GM12864 (cell line): ENCODE measurements at regions not wholly inside any gene's neighbourhood (a gene's known extent, or its start where the extent isn't known, plus 50 kb on each side); places are given as distances from the start of the nearest gene placed in this dataset.

ENCODE experiments used
- DNase-seq: peaks from one replicate; pipeline ENCODE4 v3.0.0-alpha.2; 2011; ENCODE audit warnings: low read depth
- H3K4me3 ChIP-seq: 2 replicates; pipeline ENCODE4 v1.5.1; 2011; ENCODE audit warnings: mild to moderate bottlenecking, low read depth, low read length, control low read depth
- CTCF ChIP-seq: IDR thresholded peaks from 2 replicates; pipeline ENCODE4 v1.5.1; 2011; ENCODE audit warnings: low read depth, mild to moderate bottlenecking, moderate library complexity, low read length, control low read depth, inconsistent platforms; ENCODE audit errors: missing control alignments

DNA sequence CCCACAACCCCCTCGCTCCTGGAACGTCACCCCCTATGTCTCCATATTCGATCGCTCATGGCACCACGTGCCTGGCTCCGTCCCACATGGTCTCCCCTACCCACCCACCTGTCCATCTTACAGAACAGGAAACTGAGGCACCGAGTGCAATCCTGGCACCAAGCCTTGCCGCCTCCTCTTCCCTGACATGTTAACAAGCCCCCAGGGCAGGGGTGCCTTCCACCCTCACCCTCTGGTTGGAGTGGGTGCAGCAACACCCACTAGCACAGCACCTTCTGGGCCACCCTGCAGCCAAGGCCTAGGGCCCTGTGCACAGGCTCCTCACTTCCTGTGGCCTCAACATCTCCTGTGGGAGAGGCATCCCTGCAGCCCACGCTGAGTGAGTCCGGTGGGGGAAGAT is 110.3 kb downstream of the RFLNA start:
- TF ChIP-seq CTCF: no peak
- no peak for DNase-seq
- no peak overlapping the region for H3K4me3 ChIP-seq

GRCh38 chr12:124404162-124404784 is 109.4 kb downstream of the RFLNA start:
- H3K4me3 ChIP-seq: no peak overlapping the region
- TF ChIP-seq CTCF: no peak
- no peak for DNase-seq

DNA sequence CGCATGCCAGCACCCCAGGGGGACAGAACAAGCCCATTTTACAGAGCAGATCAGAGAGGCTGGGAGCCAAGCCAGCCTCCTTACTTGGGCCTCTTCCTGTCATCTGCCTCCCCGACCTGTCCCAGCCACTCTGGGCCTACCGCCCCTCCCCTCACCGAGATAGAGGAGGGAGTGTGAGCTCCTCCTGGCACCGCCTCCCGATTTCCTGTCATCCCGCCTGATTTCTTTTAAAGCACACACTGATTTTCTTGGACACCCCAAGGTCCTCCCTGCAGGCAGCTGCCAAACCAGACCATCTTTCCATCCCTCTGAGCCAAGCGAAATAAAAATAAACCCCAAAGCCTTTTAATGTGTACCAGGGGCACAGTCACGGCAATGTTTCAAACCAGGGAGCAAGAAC is 108.4 kb downstream of the RFLNA start:
- no peak for DNase-seq
- TF ChIP-seq CTCF: no peak
- no peak overlapping the region for H3K4me3 ChIP-seq

- no peak for TF ChIP-seq CTCF
- H3K4me3 ChIP-seq: no peak overlapping the region
- no peak for DNase-seq
Measured at GRCh38 chr12:124402248-124403066, 107.6 kb downstream of the RFLNA start.

DNA sequence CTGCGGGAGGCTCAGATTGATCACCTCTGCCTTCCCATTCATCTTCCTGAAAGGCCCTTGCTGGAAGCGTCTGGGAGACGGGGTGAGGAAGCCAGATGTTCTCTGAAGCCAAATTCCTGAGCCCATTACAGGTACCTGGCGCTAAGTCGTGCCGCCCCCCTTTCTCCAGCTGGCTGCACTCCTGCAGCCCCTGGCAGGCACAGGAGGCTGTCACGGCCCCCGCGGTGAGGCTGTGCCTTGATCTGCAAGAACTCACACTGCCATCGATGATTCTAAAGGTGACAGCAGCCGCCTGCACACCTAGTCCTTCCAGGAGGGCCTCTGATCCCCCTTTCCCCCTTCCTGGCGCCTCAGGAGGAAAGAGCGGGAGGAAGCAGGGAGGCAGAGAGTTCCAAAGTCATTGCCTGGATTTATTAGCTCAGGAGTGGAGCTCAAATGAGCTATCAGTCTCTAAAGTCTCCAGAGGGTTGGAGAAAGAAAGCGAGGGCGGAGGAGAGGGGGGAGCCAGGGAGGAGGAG is 106.9 kb downstream of the RFLNA start:
- TF ChIP-seq CTCF: no peak
- DNase-seq: no peak
- no peak overlapping the region for H3K4me3 ChIP-seq

GRCh38 chr12:124400124-124400523 is 105.2 kb downstream of the RFLNA start:
- H3K4me3 ChIP-seq: no peak overlapping the region
- no peak for DNase-seq
- TF ChIP-seq CTCF: no peak
